Erythroblast (primary cell): ENCODE measurements at regions not wholly inside any gene's neighbourhood (a gene's known extent, or its start where the extent isn't known, plus 50 kb on each side); places are given as distances from the start of the nearest gene placed in this dataset.

ENCODE experiments used
- GATA1 ChIP-seq: IDR thresholded peaks from 2 replicates; pipeline ENCODE4 v1.6.1; 2011; ENCODE audit warnings: low read depth, mild to moderate bottlenecking, control low read depth, low read length, moderate library complexity
- POLR2A ChIP-seq: IDR thresholded peaks from 2 replicates; pipeline ENCODE4 v1.6.1; 2011; ENCODE audit warnings: mild to moderate bottlenecking, low read length

DNA sequence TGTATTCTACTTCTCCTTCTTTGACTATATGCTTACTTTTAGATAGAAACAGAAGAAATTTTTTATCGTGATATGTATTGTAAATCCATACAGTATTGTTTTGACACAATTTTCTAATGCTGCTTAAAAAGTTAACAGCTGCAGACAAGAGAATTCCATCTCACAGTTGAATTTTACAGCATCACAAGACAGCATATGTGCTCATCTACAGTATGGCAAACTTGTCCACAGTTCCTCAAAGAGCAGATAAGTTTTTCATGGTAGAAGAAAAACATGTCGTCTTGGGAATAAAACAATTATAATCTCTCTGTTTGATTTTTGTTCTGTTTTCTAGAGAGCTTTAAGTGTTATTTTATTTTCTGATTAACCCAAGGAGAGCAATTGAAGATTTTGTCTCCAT lies 438.5 kb upstream of the NUDT12 start:
- TF ChIP-seq POLR2A (no peak), GATA1 (no peak)
